MM.1S (cell line): ENCODE measurements at regions not wholly inside any gene's neighbourhood (a gene's known extent, or its start where the extent isn't known, plus 50 kb on each side); places are given as distances from the start of the nearest gene placed in this dataset.

Experiments
- DNase-seq: peaks from one replicate; pipeline ENCODE4 v3.0.0-alpha.2; 2015
- H2AFZ ChIP-seq: fragments of 300-600 bp; sonication (generic); 2 replicates; pipeline ENCODE4 v1.6.0; 2016; ENCODE audit warnings: antibody characterized with exemption, low read length
- H3F3A ChIP-seq: fragments of 300-600 bp; sonication (generic); 2 replicates; pipeline ENCODE4 v1.6.1; 2016; ENCODE audit warnings: mild to moderate bottlenecking, antibody characterized with exemption, low read length, moderate library complexity, mixed read lengths; ENCODE audit not compliant: insufficient read depth
- H3K27ac ChIP-seq: fragments of 300-600 bp; sonication (generic); 2 replicates; pipeline ENCODE4 v1.5.1; 2016; ENCODE audit warnings: mild to moderate bottlenecking, low read length
- H3K27me3 ChIP-seq: fragments of 300-600 bp; sonication (generic); replicated peaks from 2 replicates; pipeline ENCODE4 v1.6.0; 2016; ENCODE audit warnings: low read length; ENCODE audit not compliant: insufficient read depth
- H3K36me3 ChIP-seq: fragments of 300-600 bp; sonication (generic); replicated peaks from 2 replicates; pipeline ENCODE4 v1.6.1; 2016; ENCODE audit warnings: mild to moderate bottlenecking, low read length, mixed read lengths; ENCODE audit not compliant: insufficient read depth
- H3K4me1 ChIP-seq: fragments of 300-600 bp; sonication (generic); 2 replicates; pipeline ENCODE4 v1.6.1; 2016; ENCODE audit warnings: low read length, mixed read lengths
- H3K4me2 ChIP-seq: fragments of 300-600 bp; sonication (generic); 2 replicates; pipeline ENCODE4 v1.6.0; 2016; ENCODE audit warnings: low read depth, low read length
- H3K4me3 ChIP-seq: fragments of 300-600 bp; sonication (generic); 2 replicates; pipeline ENCODE4 v1.5.1; 2016; ENCODE audit warnings: low read length, mixed read lengths
- H3K79me2 ChIP-seq: fragments of 300-600 bp; sonication (generic); 2 replicates; pipeline ENCODE4 v1.6.1; 2016; ENCODE audit warnings: mixed run types, low read length, mixed read lengths
- H3K9ac ChIP-seq: fragments of 300-600 bp; sonication (generic); 2 replicates; pipeline ENCODE4 v1.6.1; 2016; ENCODE audit warnings: low read length, mixed read lengths
- H3K9me2 ChIP-seq: fragments of 300-600 bp; sonication (generic); replicated peaks from 2 replicates; pipeline ENCODE4 v1.6.1; 2016; ENCODE audit warnings: mild to moderate bottlenecking, low read length, mixed read lengths; ENCODE audit not compliant: insufficient read depth
- H3K9me3 ChIP-seq: fragments of 300-600 bp; sonication (generic); replicated peaks from 2 replicates; pipeline ENCODE4 v1.6.1; 2016; ENCODE audit warnings: mild to moderate bottlenecking, low read length, mixed read lengths; ENCODE audit not compliant: insufficient read depth
- H4K20me1 ChIP-seq: fragments of 300-600 bp; sonication (generic); 2 replicates; pipeline ENCODE4 v1.6.1; 2016; ENCODE audit warnings: mild to moderate bottlenecking, low read length, moderate library complexity, mixed read lengths; ENCODE audit not compliant: insufficient read depth
- EZH2 ChIP-seq: fragments of 300-600 bp; sonication (generic); optimal IDR thresholded peaks from 2 replicates; pipeline ENCODE3; 2017; ENCODE audit warnings: low read depth, mild to moderate bottlenecking, antibody characterized with exemption, low read length, mixed read lengths
- EZH2phosphoT487 ChIP-seq: fragments of 300-600 bp; sonication (generic); IDR thresholded peaks from 2 replicates; pipeline ENCODE4 v1.6.1; 2018; ENCODE audit warnings: antibody characterized with exemption, low read length
- TF ChIP-seq, protein P1 (sequence below): fragments of 300-600 bp; sonication (generic); IDR thresholded peaks from 2 replicates; pipeline ENCODE4 v1.5.1; 2016; ENCODE audit warnings: antibody characterized with exemption, low read length, mixed read lengths

GRCh38 chr3:22585504-22585903, 617.6 kb upstream of the UBE2E2 start:
- Histone ChIP-seq H2AFZ (no peak overlapping the region), H3K27ac (no peak overlapping the region), H3K9me2 (no peaks in the 10 kb centered on the region), H4K20me1 (no peaks in the 10 kb centered on the region), H3K9ac (no peak overlapping the region), H3F3A (no peaks in the 10 kb centered on the region), H3K79me2 (no peaks in the 10 kb centered on the region), H3K9me3 (no peaks in the 10 kb centered on the region), H3K4me2 (no peak overlapping the region), H3K36me3 (no peaks in the 10 kb centered on the region), H3K27me3 (no peaks in the 10 kb centered on the region), H3K4me1 (no peaks in the 10 kb centered on the region), H3K4me3 (no peak overlapping the region)
- no peak for DNase-seq
- TF ChIP-seq EZH2phosphoT487 (no peak), EZH2 (no peak)
- TF ChIP-seq, protein P1, sequence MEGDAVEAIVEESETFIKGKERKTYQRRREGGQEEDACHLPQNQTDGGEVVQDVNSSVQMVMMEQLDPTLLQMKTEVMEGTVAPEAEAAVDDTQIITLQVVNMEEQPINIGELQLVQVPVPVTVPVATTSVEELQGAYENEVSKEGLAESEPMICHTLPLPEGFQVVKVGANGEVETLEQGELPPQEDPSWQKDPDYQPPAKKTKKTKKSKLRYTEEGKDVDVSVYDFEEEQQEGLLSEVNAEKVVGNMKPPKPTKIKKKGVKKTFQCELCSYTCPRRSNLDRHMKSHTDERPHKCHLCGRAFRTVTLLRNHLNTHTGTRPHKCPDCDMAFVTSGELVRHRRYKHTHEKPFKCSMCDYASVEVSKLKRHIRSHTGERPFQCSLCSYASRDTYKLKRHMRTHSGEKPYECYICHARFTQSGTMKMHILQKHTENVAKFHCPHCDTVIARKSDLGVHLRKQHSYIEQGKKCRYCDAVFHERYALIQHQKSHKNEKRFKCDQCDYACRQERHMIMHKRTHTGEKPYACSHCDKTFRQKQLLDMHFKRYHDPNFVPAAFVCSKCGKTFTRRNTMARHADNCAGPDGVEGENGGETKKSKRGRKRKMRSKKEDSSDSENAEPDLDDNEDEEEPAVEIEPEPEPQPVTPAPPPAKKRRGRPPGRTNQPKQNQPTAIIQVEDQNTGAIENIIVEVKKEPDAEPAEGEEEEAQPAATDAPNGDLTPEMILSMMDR: no peak

GRCh38 chr3:22585911-22586310, 617.2 kb upstream of the UBE2E2 start:
- H3K4me3 ChIP-seq: no peak overlapping the region
- DNase-seq: no peak

GRCh38 chr3:22587446-22587845, 615.7 kb upstream of the UBE2E2 start:
- H3K79me2 ChIP-seq: no peaks in the 10 kb centered on the region
- TF ChIP-seq EZH2phosphoT487 (no peak), EZH2 (no peak)
- TF ChIP-seq, protein P1: no peak
- H3K36me3 ChIP-seq: no peaks in the 10 kb centered on the region
- no peak overlapping the region for H2AFZ ChIP-seq
- H3F3A ChIP-seq: no peaks in the 10 kb centered on the region
- no peak overlapping the region for H3K4me3 ChIP-seq
- no peaks in the 10 kb centered on the region for H4K20me1 ChIP-seq
- no peak overlapping the region for H3K4me2 ChIP-seq
- no peaks in the 10 kb centered on the region for H3K9me2 ChIP-seq
- H3K9me3 ChIP-seq: no peaks in the 10 kb centered on the region
- H3K27ac ChIP-seq: no peak overlapping the region
- no peak overlapping the region for H3K9ac ChIP-seq
- no peaks in the 10 kb centered on the region for H3K4me1 ChIP-seq
- no peak for DNase-seq
- no peaks in the 10 kb centered on the region for H3K27me3 ChIP-seq

More at GRCh38 chr3:22585911-22586310, 617.2 kb upstream of the UBE2E2 start:
- Histone ChIP-seq H4K20me1 (no peaks in the 10 kb centered on the region), H3K9me2 (no peaks in the 10 kb centered on the region), H3K4me2 (no peak overlapping the region), H3F3A (no peaks in the 10 kb centered on the region), H2AFZ (no peak overlapping the region), H3K9me3 (no peaks in the 10 kb centered on the region), H3K9ac (no peak overlapping the region), H3K36me3 (no peaks in the 10 kb centered on the region), H3K4me1 (no peaks in the 10 kb centered on the region), H3K79me2 (no peaks in the 10 kb centered on the region), H3K27ac (no peak overlapping the region), H3K27me3 (no peaks in the 10 kb centered on the region)
- TF ChIP-seq EZH2phosphoT487 (no peak), EZH2 (no peak)
- TF ChIP-seq, protein P1: no peak
